ENCODE measurements at regions not wholly inside any gene's neighbourhood (a gene's known extent, or its start where the extent isn't known, plus 50 kb on each side); places are given as distances from the start of the nearest gene placed in this dataset.

DNA sequence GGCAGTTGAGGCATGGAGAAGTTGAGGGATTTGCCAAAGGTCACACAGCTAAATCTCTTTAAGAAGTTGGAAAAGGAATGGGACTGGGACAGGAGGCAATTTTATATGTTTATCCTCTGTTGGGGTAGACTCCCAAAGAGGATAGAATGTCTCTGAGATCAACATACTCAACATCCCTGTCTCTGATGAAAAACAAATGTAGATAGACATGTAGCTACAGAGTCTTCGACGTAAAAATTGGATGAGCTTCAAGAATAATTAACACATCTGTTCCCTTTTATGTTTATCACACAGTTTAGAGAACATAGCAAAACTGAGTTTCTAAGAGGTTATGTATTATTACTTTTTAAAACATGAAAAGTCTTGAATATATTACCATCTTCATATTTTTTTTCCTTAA, 204.6 kb upstream of the CD180 start (continued):
- TF ChIP-seq, protein P1, sequence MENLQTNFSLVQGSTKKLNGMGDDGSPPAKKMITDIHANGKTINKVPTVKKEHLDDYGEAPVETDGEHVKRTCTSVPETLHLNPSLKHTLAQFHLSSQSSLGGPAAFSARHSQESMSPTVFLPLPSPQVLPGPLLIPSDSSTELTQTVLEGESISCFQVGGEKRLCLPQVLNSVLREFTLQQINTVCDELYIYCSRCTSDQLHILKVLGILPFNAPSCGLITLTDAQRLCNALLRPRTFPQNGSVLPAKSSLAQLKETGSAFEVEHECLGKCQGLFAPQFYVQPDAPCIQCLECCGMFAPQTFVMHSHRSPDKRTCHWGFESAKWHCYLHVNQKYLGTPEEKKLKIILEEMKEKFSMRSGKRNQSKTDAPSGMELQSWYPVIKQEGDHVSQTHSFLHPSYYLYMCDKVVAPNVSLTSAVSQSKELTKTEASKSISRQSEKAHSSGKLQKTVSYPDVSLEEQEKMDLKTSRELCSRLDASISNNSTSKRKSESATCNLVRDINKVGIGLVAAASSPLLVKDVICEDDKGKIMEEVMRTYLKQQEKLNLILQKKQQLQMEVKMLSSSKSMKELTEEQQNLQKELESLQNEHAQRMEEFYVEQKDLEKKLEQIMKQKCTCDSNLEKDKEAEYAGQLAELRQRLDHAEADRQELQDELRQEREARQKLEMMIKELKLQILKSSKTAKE (IDR thresholded peaks at IDR 0.05; ENCODE audit: low read depth, poor library complexity, severe bottlenecking): no peak
- TF ChIP-seq NRF1 (conservative IDR thresholded peaks at IDR 0.05; ENCODE audit: low read depth, low read length) (no peak), ASH2L (IDR thresholded peaks at IDR 0.05; ENCODE audit: borderline replicate concordance, low read depth) (no peak), PAX8 (IDR thresholded peaks at IDR 0.05) (no peak), SREBF2 (IDR thresholded peaks at IDR 0.05; ENCODE audit: low read length) (no peak), RELA (IDR thresholded peaks at IDR 0.05; ENCODE audit: borderline replicate concordance, partially characterized antibody) (no peak), PML (IDR thresholded peaks at IDR 0.05; ENCODE audit: low read length) (no peak)
- TF ChIP-seq, protein P2, sequence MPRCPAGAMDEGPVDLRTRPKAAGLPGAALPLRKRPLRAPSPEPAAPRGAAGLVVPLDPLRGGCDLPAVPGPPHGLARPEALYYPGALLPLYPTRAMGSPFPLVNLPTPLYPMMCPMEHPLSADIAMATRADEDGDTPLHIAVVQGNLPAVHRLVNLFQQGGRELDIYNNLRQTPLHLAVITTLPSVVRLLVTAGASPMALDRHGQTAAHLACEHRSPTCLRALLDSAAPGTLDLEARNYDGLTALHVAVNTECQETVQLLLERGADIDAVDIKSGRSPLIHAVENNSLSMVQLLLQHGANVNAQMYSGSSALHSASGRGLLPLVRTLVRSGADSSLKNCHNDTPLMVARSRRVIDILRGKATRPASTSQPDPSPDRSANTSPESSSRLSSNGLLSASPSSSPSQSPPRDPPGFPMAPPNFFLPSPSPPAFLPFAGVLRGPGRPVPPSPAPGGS (IDR thresholded peaks at IDR 0.05; ENCODE audit: borderline replicate concordance, insufficient read depth, low read depth, low read length, poor library complexity, severe bottlenecking): no peak

DNA sequence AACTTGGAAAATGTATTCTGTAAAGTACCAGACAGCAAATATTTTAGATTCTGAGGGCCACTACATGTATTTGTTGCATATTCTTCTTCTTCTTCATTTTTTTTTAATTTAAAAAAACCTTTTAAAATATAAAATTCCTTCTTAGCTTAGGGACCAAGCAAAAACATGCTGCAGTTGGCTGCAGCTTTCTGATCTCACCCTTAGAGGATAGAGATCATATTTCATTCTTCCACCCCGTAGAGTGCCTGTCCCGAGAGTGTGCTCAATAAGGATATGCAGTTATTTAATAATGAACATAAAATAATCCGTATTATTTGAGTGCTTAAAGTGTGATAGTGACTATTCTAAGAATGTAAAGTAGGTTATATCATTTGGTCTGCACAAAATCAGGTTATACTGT, 204.2 kb upstream of the CD180 start:
- no TSS peak for BruUV-seq (replicated peaks)
- Histone ChIP-seq H3K9ac (ENCODE audit: control insufficient read depth, insufficient read depth, low read length) (no peak overlapping the region), H3K27me3 (replicated peaks in 1 of 2; ENCODE audit: control insufficient read depth in 2 of 2, insufficient read depth in 2 of 2, low read length in 1 of 2) (no peaks in the 10 kb centered on the region), H4K20me1 (ENCODE audit: control insufficient read depth, insufficient read depth) (no peaks in the 10 kb centered on the region), H3K9me3 (replicated peaks; ENCODE audit: control insufficient read depth, insufficient read depth, low read length) (no peaks in the 10 kb centered on the region), H2AFZ (ENCODE audit: control insufficient read depth, low read depth, low read length) (no peak overlapping the region), H3K36me3 (ENCODE audit: control insufficient read depth in 2 of 2, insufficient read depth in 2 of 2, low read length in 1 of 2) (no peaks in the 10 kb centered on the region), H3K4me2 (ENCODE audit: control insufficient read depth, insufficient read depth) (no peak overlapping the region), H3K4me1 (ENCODE audit: control insufficient read depth, insufficient read depth, low read length) (no peaks in the 10 kb centered on the region), H3K27ac (ENCODE audit: control insufficient read depth, insufficient read depth) (no peak overlapping the region), H3K4me3 (no peak overlapping the region), H3K79me2 (ENCODE audit: control insufficient read depth, insufficient read depth, low read length) (no peaks in the 10 kb centered on the region)
- ChIA-PET SMC1A (ENCODE audit: uncharacterized antibody, unreplicated experiment) (interaction anchor here (1.0 kb wide), 1 partner anchor 13 kb away, joined by 3 read pairs; no protein-coding TSS in a partner anchor), POLR2A (no interaction called here), CTCF (no interaction called here), RAD21 (ENCODE audit: unreplicated experiment) (no interaction called here)
- ATAC-seq (no peak), DNase-seq (ENCODE audit: low read depth, low spot score) (no peak), FAIRE-seq (no peak)
- intact Hi-C loops (cut with micrococcal nuclease; ENCODE audit: unreplicated experiment): no loop called here
- TF ChIP-seq ZZZ3 (IDR thresholded peaks at IDR 0.05; ENCODE audit: control insufficient read depth, insufficient read length, low read depth): no peak
- no peak for TF ChIP-seq HDGF (IDR thresholded peaks at IDR 0.05)
- no peak for TF ChIP-seq HDAC6 (IDR thresholded peaks at IDR 0.05; ENCODE audit: unreplicated experiment)
- WGBS (ENCODE audit: insufficient coverage, insufficient replicate concordance, low lambda C conversion rate, missing lambda C conversion rate): 30% methylated on average over 3 of the region's 3 CpGs
- in situ Hi-C loops (cut with MboI): no loop called here
